Non-pigmented ciliary epithelial cell (primary cell): ENCODE measurements at regions not wholly inside any gene's neighbourhood (a gene's known extent, or its start where the extent isn't known, plus 50 kb on each side); places are given as distances from the start of the nearest gene placed in this dataset.
"Not testable (repeated sequence)": the region's sequence is repeated elsewhere in the genome, so short reads cannot be mapped to it uniquely, and the experiment has no call there.

Experiments used
- DNase-seq: peaks from one replicate; pipeline ENCODE4 v3.0.0-alpha.2; 2010; ENCODE audit warnings: low read depth

- no peak for DNase-seq
Observed at GRCh38 chr13:31518645-31519044, 220.7 kb upstream of the RXFP2 start.

GRCh38 chr13:31521435-31521834 is 217.9 kb upstream of the RXFP2 start:
- DNase-seq: no peak

- no peak for DNase-seq
Observed at GRCh38 chr13:31522396-31522795, 216.9 kb upstream of the RXFP2 start.

DNA sequence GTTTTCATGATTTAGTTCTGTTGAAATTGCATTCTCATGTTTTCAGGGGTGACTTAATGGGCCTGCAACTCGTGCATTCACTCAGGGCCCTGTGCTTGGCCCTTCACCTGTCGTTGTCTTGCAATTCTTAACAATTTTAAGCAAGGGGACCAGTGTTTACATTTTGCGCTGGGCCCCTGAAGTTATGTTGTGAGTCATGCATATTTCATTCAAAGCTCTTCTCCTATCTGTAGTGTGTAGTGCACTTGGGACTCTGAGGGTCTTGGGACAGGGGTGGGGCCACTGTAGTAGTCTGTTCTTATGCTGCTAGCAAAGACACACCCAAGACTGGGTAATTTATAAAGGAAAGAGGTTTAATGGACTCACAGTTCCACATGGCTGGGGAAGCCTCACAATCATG is 211.2 kb upstream of the RXFP2 start:
- DNase-seq: no peak

DNA sequence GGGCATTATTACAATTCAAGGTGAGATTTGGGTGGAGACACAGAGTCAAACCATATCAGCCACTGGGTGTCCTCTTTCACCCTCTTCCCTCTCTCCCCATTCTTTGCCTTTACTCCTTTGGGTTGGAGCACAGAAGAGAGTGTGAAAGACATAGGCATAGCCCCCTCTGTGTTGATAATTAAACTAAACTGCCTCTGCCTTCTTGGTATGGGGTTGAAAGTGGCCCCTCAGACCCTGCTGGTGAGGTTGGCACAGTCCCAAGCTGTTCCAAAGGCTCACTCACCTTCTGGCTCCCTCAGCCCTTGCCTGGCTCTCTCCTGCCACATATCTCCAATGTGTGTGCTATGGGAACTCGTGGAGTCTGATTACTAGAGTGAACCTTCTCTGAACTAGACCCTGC is 210.6 kb upstream of the RXFP2 start:
- no peak for DNase-seq

- no peak for DNase-seq
Observed at GRCh38 chr13:31530922-31531321, 208.4 kb upstream of the RXFP2 start.

DNA sequence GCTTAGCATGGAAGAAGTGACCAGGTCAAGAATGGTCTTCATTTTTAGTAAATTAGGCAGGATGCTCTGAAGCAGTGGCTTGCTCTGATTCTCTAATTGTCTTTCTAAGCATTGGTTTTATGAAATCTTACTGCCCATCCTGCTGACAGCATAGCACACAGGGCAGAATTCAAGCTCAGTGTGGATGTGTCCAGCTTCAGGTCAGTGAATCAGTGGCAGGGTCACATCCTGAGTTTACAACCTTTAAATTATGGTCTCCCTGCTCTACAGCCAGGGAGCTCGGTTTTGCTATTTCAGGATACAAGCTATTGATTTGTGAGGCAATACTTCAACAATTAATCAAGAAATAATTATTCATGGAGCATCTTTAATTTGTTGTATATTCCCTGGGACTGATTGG is 202.3 kb upstream of the RXFP2 start:
- no peak for DNase-seq

DNA sequence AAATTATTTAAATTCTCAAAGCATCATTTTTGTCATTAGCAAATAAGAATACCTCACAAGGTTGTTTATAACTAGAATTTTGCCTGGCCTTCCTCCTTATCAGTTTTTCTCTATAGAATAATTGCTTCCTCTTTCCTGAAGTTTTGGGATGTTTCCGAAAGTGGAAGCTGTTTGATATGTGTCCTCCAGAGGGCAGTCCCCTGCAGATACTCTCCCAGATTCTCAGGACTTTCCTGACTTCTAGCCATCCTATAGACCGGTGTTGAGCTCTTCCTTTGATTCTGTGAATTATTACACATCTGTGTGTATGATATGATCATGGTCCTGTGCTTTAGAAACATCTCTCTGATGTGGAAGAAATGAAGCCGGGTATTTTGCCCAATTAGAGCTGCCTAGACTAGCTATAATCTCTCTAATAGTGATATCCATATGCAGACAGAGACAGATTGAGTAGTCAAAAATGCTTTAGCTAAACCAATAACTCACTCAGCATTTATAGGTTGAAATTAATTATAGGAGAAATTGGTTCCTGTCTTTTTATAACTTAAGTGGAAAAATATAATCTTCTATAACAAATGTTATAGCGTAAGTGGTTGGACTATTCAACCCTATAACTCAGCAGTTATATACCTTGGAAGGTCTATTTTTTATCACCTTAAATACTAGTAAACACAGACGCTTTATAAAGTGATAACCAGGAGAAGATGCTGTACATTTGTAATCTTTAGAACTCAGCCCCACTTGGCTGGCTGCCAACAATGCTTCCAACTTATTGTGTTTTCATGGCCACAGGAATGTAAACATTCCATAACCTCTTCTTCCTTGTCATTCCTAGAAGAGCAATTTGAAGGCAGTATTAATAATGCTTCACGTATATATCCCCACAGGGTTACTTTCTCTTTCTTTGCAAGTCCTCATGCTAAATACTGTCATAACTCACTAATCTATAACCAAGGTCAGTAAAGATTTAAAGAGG is 201.0 kb upstream of the RXFP2 start:
- DNase-seq: no peak

DNA sequence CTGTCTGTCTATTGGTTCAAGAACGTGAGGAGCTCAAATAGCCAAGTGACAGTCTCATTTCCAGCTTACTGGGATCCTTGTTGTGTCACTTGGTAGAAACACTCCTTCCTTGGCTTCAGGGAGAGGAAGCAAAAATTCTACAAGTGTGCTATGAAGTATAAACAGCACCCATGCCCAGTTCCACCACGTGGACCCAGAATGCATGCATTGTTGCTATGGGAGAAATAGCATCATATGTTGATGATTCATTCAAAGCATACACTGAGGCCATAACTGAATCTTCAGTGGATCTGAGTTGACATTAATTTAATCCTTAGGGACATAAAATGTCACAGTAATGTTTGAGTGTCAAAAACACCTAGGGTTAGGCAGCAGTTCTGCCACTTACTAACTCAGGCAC is 199.0 kb upstream of the RXFP2 start:
- no peak for DNase-seq

- no peak for DNase-seq
Observed at GRCh38 chr13:31543190-31543589, 196.1 kb upstream of the RXFP2 start.

DNA sequence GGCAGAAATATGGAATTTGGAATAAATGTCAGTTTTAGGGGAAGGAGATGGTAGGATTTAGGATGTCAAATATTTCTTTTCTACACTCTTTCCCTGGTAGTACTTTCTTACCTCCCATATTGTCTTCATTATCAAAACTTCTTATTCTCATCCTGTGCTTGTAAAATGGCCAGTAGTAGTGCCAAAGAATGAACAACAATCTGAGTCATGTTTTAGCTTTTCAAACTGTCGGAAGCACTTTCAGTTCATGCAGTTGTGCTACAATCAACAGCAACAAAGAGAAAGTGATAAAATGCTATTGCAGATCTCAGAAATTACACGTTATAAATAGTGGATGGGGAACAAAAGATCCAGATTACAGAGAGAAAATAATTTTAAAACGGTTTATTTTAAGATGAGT is 193.7 kb upstream of the RXFP2 start:
- no peak for DNase-seq

- peak; percentile 49 for DNase-seq
Observed at GRCh38 chr13:31556376-31556775, 182.9 kb upstream of the RXFP2 start.

DNA sequence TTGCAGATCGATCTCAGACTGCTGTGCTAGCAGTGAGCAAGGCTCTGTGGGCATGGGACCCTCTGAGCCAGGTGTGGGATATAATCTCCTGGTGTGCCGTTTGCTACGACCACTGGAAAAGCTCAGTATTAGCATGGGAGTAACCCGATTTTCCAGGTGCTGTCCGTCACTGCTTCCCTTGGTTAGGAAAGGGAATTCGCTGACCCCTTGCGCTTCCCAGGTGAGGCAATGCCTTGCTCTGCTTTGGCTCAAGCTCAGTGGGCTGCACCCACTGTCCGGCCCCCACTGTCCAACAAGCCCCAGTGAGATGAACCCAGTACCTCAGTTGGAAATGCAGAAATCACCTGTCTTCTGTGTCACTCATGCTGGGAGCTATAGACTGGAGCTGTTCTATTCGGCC is 155.1 kb upstream of the RXFP2 start:
- not testable (repeated sequence) for DNase-seq

DNA sequence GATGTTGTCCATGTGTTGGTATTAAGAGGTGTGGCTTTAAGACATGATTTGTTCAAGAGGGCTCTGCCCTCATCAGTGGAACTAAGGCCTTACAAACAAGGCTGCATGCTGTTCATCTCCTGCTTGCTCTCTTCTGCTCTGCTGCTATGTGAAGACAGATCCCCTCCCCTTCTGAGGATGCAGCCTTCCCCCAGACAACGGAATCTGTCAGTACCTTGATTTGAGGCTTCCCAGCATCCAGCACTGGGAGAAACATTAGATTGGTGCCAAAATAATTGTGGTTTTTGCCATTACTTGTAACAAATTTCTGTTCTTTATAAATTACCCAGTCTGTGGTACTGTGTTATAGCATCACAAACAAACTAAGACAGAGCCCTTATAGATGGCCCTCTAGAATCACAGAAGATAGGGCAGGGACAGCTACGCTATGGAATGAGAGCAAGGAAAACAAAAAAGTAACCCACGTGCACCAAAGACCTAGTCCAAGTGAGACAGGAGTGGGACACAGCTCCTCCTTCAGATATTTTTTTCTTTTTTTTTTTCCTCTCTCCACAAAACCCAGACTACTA is 151.5 kb upstream of the RXFP2 start:
- no peak for DNase-seq

DNA sequence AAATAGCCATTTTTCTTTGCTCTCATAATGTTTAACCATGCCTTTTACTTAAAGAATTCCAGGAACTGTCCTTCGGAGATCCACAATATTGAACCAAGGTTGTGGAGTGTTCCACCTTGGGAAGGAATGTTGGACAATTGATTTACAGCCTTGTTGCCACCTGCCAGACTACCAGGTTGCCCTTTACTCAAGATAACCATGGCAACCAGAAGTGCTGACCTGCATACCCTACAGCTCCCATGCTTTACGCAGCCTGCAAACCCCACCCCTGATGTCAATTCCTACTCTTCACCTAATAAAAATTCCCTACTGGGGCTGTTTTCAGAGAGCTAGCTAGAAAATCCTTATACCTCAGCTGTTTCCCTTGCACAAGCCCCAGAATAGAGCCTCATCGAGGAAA is 151.0 kb upstream of the RXFP2 start:
- no peak for DNase-seq

DNA sequence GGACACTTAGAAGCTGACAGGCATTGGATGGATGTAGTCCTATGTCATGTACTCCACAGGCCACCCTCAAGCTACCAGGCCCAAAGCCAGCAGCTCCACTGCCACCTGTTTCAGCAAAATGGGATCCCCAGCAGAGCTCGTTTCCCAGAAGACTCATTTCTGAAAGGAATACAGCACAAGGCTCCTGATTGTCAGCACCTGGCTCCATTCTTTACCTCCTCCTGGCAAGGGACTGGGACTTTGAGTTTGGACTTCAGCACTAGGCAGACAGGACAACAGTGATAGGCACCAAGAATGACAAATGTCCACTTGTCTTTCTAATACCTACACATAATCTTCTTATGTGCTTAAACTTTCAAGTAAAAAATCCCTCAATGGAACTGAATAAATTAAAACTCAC is 150.4 kb upstream of the RXFP2 start:
- DNase-seq: no peak

- no peak for DNase-seq
Observed at GRCh38 chr13:31591642-31592233, 147.6 kb upstream of the RXFP2 start.

DNA sequence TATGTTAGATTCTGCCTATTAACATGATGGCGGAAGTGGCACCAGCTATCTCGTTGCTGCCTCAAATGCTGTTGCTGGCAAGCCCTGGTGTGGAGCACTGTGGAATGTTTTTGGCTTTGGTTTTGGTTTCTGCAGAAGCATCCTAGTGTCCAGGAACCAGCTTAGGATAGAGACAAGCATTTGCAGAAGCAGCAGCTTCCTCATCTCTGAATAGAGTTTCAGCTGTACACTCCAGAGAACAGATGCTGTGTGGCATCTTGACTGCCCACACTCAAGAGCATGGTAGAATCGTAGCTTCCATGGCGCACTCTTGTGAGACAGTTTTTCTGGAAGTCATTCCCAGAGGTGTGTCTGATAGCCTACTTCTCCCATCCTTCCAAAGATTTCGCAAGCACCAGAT is 145.3 kb upstream of the RXFP2 start:
- no peak for DNase-seq

DNA sequence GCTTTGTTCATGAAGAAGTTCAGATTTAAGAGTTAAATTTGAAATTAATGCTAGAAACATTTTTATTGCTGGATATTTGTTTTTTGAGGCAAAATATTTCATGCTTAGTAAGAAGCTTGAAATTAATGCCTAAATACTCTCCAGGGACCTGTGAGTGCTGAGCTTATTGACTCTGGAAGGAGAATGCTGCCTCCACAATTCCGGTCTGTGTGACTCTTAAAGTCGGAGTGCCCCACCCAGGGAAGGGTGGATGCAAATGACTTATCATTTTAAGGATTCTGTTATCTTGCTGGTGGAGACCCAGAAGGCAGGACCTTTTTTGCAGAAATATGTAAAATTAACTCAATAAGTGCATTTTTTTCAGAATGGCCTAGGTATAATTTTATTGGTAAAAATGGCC is 143.8 kb upstream of the RXFP2 start:
- no peak for DNase-seq

GRCh38 chr13:31598990-31599389 is 140.3 kb upstream of the RXFP2 start:
- no peak for DNase-seq

DNA sequence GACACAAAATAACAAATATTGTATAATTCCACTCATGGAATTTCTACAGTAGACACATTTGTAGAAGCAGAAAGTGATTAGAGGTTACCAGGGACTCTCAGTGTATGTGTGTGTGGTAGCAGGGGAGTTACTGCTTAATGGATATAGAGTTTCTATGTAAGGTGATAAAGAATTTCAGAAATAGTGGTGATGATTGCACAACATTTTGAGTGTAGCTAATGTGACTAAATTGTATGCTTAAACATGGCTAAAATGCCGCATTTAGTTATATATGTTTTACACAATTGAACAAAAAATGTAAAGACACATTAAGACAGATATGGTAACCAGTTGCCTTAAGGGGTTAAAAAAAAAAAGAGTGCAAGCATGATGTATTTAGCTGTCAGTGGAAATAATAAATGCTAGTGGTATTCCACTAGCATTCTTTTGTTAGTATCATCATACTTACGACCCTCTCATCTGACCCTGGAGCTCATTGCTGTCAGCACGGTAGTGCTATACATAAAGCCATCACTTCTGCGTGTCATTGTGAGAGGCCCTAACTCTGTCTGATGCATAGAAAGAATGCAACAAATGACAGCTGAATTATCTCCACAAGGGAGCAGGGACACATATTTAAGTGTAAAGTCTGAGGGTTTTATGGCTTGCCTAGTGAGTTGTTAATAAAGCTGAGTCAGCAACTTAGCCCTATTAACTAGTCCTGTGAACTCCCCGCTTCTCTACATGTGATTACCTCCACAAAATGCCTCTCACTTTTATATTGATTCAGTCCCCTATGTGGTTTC is 134.1 kb upstream of the RXFP2 start:
- DNase-seq: no peak

- DNase-seq: not testable (repeated sequence)
Observed at GRCh38 chr13:31607531-31607930, 131.8 kb upstream of the RXFP2 start.
